ENCODE measurements at regions not wholly inside any gene's neighbourhood (a gene's known extent, or its start where the extent isn't known, plus 50 kb on each side); places are given as distances from the start of the nearest gene placed in this dataset.

GRCh38 chr10:36583690-36584089 is 541.7 kb upstream of the ANKRD30A start:
- no peaks in the 10 kb centered on the region for H3K4me1 Mint-ChIP-seq (ENCODE audit: low read depth)
- H3K4me3 Mint-ChIP-seq: no peak overlapping the region
- DNase-seq: no peak
- no peaks in the 10 kb centered on the region for H3K27me3 Mint-ChIP-seq (ENCODE audit: low read depth)
- peaks cover 22% of the 10 kb centered on the region for H3K9me3 Mint-ChIP-seq
- no peaks in the 10 kb centered on the region for H3K36me3 Mint-ChIP-seq (ENCODE audit: insufficient read depth)
- no peak for ATAC-seq

GRCh38 chr10:36581237-36581636 is 544.2 kb upstream of the ANKRD30A start:
- H3K4me1 Mint-ChIP-seq (ENCODE audit: low read depth): no peaks in the 10 kb centered on the region

GRCh38 chr10:36578306-36578705 is 547.1 kb upstream of the ANKRD30A start:
- ATAC-seq (no peak), DNase-seq (no peak)
- no peaks in the 10 kb centered on the region for H3K4me1 Mint-ChIP-seq (ENCODE audit: low read depth)
- no peaks in the 10 kb centered on the region for H3K36me3 Mint-ChIP-seq (ENCODE audit: insufficient read depth)
- H3K9me3 Mint-ChIP-seq: peaks cover 15% of the 10 kb centered on the region
- H3K27me3 Mint-ChIP-seq (ENCODE audit: low read depth): no peaks in the 10 kb centered on the region
- H3K4me3 Mint-ChIP-seq: no peak overlapping the region

More at GRCh38 chr10:36581237-36581636, 544.2 kb upstream of the ANKRD30A start:
- ATAC-seq (no peak), DNase-seq (no peak)
- H3K9me3 Mint-ChIP-seq: peaks cover 18% of the 10 kb centered on the region
- no peaks in the 10 kb centered on the region for H3K36me3 Mint-ChIP-seq (ENCODE audit: insufficient read depth)
- H3K27me3 Mint-ChIP-seq (ENCODE audit: low read depth): no peaks in the 10 kb centered on the region
- no peak overlapping the region for H3K4me3 Mint-ChIP-seq

- DNase-seq: no peak
- Mint-ChIP-seq H3K9me3 (peaks cover 8% of the 10 kb centered on the region), H3K36me3 (ENCODE audit: insufficient read depth) (no peaks in the 10 kb centered on the region), H3K4me1 (ENCODE audit: low read depth) (no peaks in the 10 kb centered on the region), H3K4me3 (no peak overlapping the region), H3K27me3 (ENCODE audit: low read depth) (no peaks in the 10 kb centered on the region)
- no peak for ATAC-seq
Observed at GRCh38 chr10:36577126-36577525, 548.3 kb upstream of the ANKRD30A start.

GRCh38 chr10:36574207-36574606 is 551.2 kb upstream of the ANKRD30A start:
- Mint-ChIP-seq H3K36me3 (ENCODE audit: insufficient read depth) (no peaks in the 10 kb centered on the region), H3K27me3 (ENCODE audit: low read depth) (no peaks in the 10 kb centered on the region), H3K4me3 (no peak overlapping the region), H3K9me3 (no peaks in the 10 kb centered on the region), H3K4me1 (ENCODE audit: low read depth) (no peaks in the 10 kb centered on the region)
- no peak for DNase-seq
- no peak for ATAC-seq

GRCh38 chr10:36573246-36573645 is 552.2 kb upstream of the ANKRD30A start:
- H3K9me3 Mint-ChIP-seq: no peaks in the 10 kb centered on the region
- no peak overlapping the region for H3K4me3 Mint-ChIP-seq
- no peaks in the 10 kb centered on the region for H3K27me3 Mint-ChIP-seq (ENCODE audit: low read depth)
- DNase-seq: no peak
- no peak for ATAC-seq
- H3K36me3 Mint-ChIP-seq (ENCODE audit: insufficient read depth): no peaks in the 10 kb centered on the region
- no peaks in the 10 kb centered on the region for H3K4me1 Mint-ChIP-seq (ENCODE audit: low read depth)

- Mint-ChIP-seq H3K36me3 (ENCODE audit: insufficient read depth) (no peaks in the 10 kb centered on the region), H3K9me3 (peaks cover 8% of the 10 kb centered on the region), H3K27me3 (ENCODE audit: low read depth) (no peaks in the 10 kb centered on the region), H3K4me1 (ENCODE audit: low read depth) (no peaks in the 10 kb centered on the region), H3K4me3 (no peak overlapping the region)
- no peak for ATAC-seq
- DNase-seq: no peak
Observed at GRCh38 chr10:36564433-36564832, 561.0 kb upstream of the ANKRD30A start.

- Mint-ChIP-seq H3K4me3 (no peak overlapping the region), H3K36me3 (ENCODE audit: insufficient read depth) (no peaks in the 10 kb centered on the region), H3K4me1 (ENCODE audit: low read depth) (no peaks in the 10 kb centered on the region), H3K27me3 (ENCODE audit: low read depth) (no peaks in the 10 kb centered on the region), H3K9me3 (peaks cover 4% of the 10 kb centered on the region)
- DNase-seq (no peak), ATAC-seq (no peak)
Observed at GRCh38 chr10:36559412-36560400, 565.7 kb upstream of the ANKRD30A start.

- Mint-ChIP-seq H3K27me3 (ENCODE audit: low read depth) (no peaks in the 10 kb centered on the region), H3K4me1 (ENCODE audit: low read depth) (no peaks in the 10 kb centered on the region), H3K36me3 (ENCODE audit: insufficient read depth) (no peaks in the 10 kb centered on the region), H3K4me3 (no peak overlapping the region), H3K9me3 (peaks cover 4% of the 10 kb centered on the region)
- no peak for ATAC-seq
- DNase-seq: no peak
Observed at GRCh38 chr10:36556468-36556867, 568.9 kb upstream of the ANKRD30A start.

GRCh38 chr10:36555036-36555435 is 570.4 kb upstream of the ANKRD30A start:
- peaks cover 4% of the 10 kb centered on the region for H3K9me3 Mint-ChIP-seq
- H3K4me1 Mint-ChIP-seq (ENCODE audit: low read depth): no peaks in the 10 kb centered on the region
- no peak for DNase-seq
- ATAC-seq: no peak
- no peaks in the 10 kb centered on the region for H3K36me3 Mint-ChIP-seq (ENCODE audit: insufficient read depth)
- H3K27me3 Mint-ChIP-seq (ENCODE audit: low read depth): no peaks in the 10 kb centered on the region
- H3K4me3 Mint-ChIP-seq: no peak overlapping the region

GRCh38 chr10:36547965-36548364 is 577.4 kb upstream of the ANKRD30A start:
- ATAC-seq (no peak), DNase-seq (no peak)
- Mint-ChIP-seq H3K36me3 (ENCODE audit: insufficient read depth) (no peaks in the 10 kb centered on the region), H3K9me3 (no peaks in the 10 kb centered on the region), H3K4me3 (no peak overlapping the region), H3K4me1 (ENCODE audit: low read depth) (no peaks in the 10 kb centered on the region), H3K27me3 (ENCODE audit: low read depth) (no peaks in the 10 kb centered on the region)

GRCh38 chr10:36542493-36542892 is 582.9 kb upstream of the ANKRD30A start:
- H3K36me3 Mint-ChIP-seq (ENCODE audit: insufficient read depth): no peaks in the 10 kb centered on the region
- no peak overlapping the region for H3K4me3 Mint-ChIP-seq
- DNase-seq (no peak), ATAC-seq (no peak)
- H3K4me1 Mint-ChIP-seq (ENCODE audit: low read depth): no peaks in the 10 kb centered on the region
- no peaks in the 10 kb centered on the region for H3K27me3 Mint-ChIP-seq (ENCODE audit: low read depth)
- H3K9me3 Mint-ChIP-seq: no peaks in the 10 kb centered on the region

- H3K4me1 Mint-ChIP-seq (ENCODE audit: low read depth): no peaks in the 10 kb centered on the region
- no peaks in the 10 kb centered on the region for H3K36me3 Mint-ChIP-seq (ENCODE audit: insufficient read depth)
- no peaks in the 10 kb centered on the region for H3K9me3 Mint-ChIP-seq
- no peaks in the 10 kb centered on the region for H3K27me3 Mint-ChIP-seq (ENCODE audit: low read depth)
- no peak overlapping the region for H3K4me3 Mint-ChIP-seq
- ATAC-seq (no peak), DNase-seq (no peak)
Observed at GRCh38 chr10:36540611-36541010, 584.8 kb upstream of the ANKRD30A start.

- DNase-seq (no peak), ATAC-seq (no peak)
- Mint-ChIP-seq H3K27me3 (ENCODE audit: low read depth) (no peaks in the 10 kb centered on the region), H3K36me3 (ENCODE audit: insufficient read depth) (no peaks in the 10 kb centered on the region), H3K4me3 (no peak overlapping the region), H3K4me1 (ENCODE audit: low read depth) (no peaks in the 10 kb centered on the region), H3K9me3 (no peaks in the 10 kb centered on the region)
Observed at GRCh38 chr10:36538953-36539586, 586.3 kb upstream of the ANKRD30A start.

GRCh38 chr10:36534471-36535002 is 590.9 kb upstream of the ANKRD30A start:
- no peaks in the 10 kb centered on the region for H3K9me3 Mint-ChIP-seq
- H3K4me1 Mint-ChIP-seq (ENCODE audit: low read depth): no peaks in the 10 kb centered on the region
- no peaks in the 10 kb centered on the region for H3K27me3 Mint-ChIP-seq (ENCODE audit: low read depth)
- H3K4me3 Mint-ChIP-seq: no peak overlapping the region
- DNase-seq: no peak
- H3K36me3 Mint-ChIP-seq (ENCODE audit: insufficient read depth): no peaks in the 10 kb centered on the region
- no peak for ATAC-seq
